ENCODE measurements at regions not wholly inside any gene's neighbourhood (a gene's known extent, or its start where the extent isn't known, plus 50 kb on each side); places are given as distances from the start of the nearest gene placed in this dataset.

GRCh38 chr13:83691966-83692365, 190.3 kb downstream of the SLITRK1 start:
- no peak for TF ChIP-seq POLR2AphosphoS5 (IDR thresholded peaks at IDR 0.05)
- TF ChIP-seq, protein P1, sequence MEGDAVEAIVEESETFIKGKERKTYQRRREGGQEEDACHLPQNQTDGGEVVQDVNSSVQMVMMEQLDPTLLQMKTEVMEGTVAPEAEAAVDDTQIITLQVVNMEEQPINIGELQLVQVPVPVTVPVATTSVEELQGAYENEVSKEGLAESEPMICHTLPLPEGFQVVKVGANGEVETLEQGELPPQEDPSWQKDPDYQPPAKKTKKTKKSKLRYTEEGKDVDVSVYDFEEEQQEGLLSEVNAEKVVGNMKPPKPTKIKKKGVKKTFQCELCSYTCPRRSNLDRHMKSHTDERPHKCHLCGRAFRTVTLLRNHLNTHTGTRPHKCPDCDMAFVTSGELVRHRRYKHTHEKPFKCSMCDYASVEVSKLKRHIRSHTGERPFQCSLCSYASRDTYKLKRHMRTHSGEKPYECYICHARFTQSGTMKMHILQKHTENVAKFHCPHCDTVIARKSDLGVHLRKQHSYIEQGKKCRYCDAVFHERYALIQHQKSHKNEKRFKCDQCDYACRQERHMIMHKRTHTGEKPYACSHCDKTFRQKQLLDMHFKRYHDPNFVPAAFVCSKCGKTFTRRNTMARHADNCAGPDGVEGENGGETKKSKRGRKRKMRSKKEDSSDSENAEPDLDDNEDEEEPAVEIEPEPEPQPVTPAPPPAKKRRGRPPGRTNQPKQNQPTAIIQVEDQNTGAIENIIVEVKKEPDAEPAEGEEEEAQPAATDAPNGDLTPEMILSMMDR (IDR thresholded peaks at IDR 0.05), result no peak
